ENCODE measurements at regions not wholly inside any gene's neighbourhood (a gene's known extent, or its start where the extent isn't known, plus 50 kb on each side); places are given as distances from the start of the nearest gene placed in this dataset.
A peak's percentile ranks its signal among the peaks of the same experiment; 100 is the strongest.

- TF ChIP-seq MAX (IDR thresholded peaks at IDR 0.05) (no peak), NR2F6 (IDR thresholded peaks at IDR 0.05) (no peak), NR2F6 (CRISPR knock-in tag; IDR thresholded peaks at IDR 0.05) (no peak), NFKBIZ (CRISPR knock-in tag; IDR thresholded peaks at IDR 0.05) (no peak), CSRNP1 (CRISPR knock-in tag; IDR thresholded peaks at IDR 0.05) (no peak), BRD4 (CRISPR knock-in tag; IDR thresholded peaks at IDR 0.05) (no peak), HNF1A (IDR thresholded peaks at IDR 0.05; ENCODE audit: low read depth) (no peak), HNF1A (CRISPR knock-in tag; IDR thresholded peaks at IDR 0.05; ENCODE audit: borderline replicate concordance) (peak; percentile 34; the same call in 1 of the 2 replicates), ZBTB44 (CRISPR knock-in tag; IDR thresholded peaks at IDR 0.05) (no peak), CREBL2 (CRISPR knock-in tag; IDR thresholded peaks at IDR 0.05; ENCODE audit: borderline replicate concordance) (no peak), ZNF703 (CRISPR knock-in tag; IDR thresholded peaks at IDR 0.05; ENCODE audit: borderline replicate concordance) (no peak), ATF1 (CRISPR knock-in tag; IDR thresholded peaks at IDR 0.05) (no peak), NFATC3 (CRISPR knock-in tag; IDR thresholded peaks at IDR 0.05) (no peak), DMAP1 (CRISPR knock-in tag; IDR thresholded peaks at IDR 0.05) (no peak), MBNL3 (CRISPR knock-in tag; conservative IDR thresholded peaks at IDR 0.05) (no peak), SIX4 (CRISPR knock-in tag; IDR thresholded peaks at IDR 0.05) (peak; percentile 47; the same call in 1 of the 2 replicates), SOX13 (IDR thresholded peaks at IDR 0.05) (no peak), SOX13 (CRISPR knock-in tag; conservative IDR thresholded peaks at IDR 0.05 in 1 of 2, IDR thresholded peaks at IDR 0.05 in 1 of 2) (peak in 1 of 2 experiments; percentile 80; a peak in 2 of 4 replicates), THRA (CRISPR knock-in tag; IDR thresholded peaks at IDR 0.05; ENCODE audit: borderline replicate concordance) (peak; percentile 37; the same call in 1 of the 2 replicates), HNF4G (IDR thresholded peaks at IDR 0.05; ENCODE audit: borderline replicate concordance, low read depth, low read length) (no peak), HNF4G (CRISPR knock-in tag; IDR thresholded peaks at IDR 0.05; ENCODE audit: borderline replicate concordance, low read depth) (no peak), CBX5 (CRISPR knock-in tag; IDR thresholded peaks at IDR 0.05; ENCODE audit: borderline replicate concordance) (no peak), CBX1 (IDR thresholded peaks at IDR 0.05; ENCODE audit: low read depth) (no peak)
Observed at GRCh38 chr5:68459093-68459809, 243.7 kb downstream of the PIK3R1 start (continued).

All from HepG2 (cell line).